HCT116 (cell line): ENCODE measurements at regions not wholly inside any gene's neighbourhood (a gene's known extent, or its start where the extent isn't known, plus 50 kb on each side); places are given as distances from the start of the nearest gene placed in this dataset.

ENCODE experiments used
- ATF3 ChIP-seq: IDR thresholded peaks from 2 replicates; pipeline ENCODE4 v1.6.1; 2012
- EZH2 ChIP-seq: fragments of 200-600 bp; sonication (generic); IDR thresholded peaks from 2 replicates; pipeline ENCODE4 v1.6.1; 2017; ENCODE audit warnings: antibody characterized with exemption, mixed run types
- JUND ChIP-seq: IDR thresholded peaks from 2 replicates; pipeline ENCODE4 v1.6.1; 2012
- POLR2A ChIP-seq: IDR thresholded peaks from 2 replicates; pipeline ENCODE4 v1.7.0; 2011; ENCODE audit warnings: borderline replicate concordance; ENCODE audit not compliant: insufficient read depth, insufficient read length; ENCODE audit errors: extremely low read depth
- POLR2AphosphoS5 ChIP-seq: IDR thresholded peaks from 2 replicates; pipeline ENCODE4 v1.6.1; 2011; ENCODE audit warnings: mild to moderate bottlenecking, low read depth, low read length, moderate library complexity
- SP1 ChIP-seq: IDR thresholded peaks from 2 replicates; pipeline ENCODE4 v1.6.1; 2012; ENCODE audit warnings: low read depth
- SRF ChIP-seq: IDR thresholded peaks from 2 replicates; pipeline ENCODE4 v1.6.1; 2012; ENCODE audit warnings: low read depth
- YY1 ChIP-seq: IDR thresholded peaks from 2 replicates; pipeline ENCODE4 v1.6.1; 2011; ENCODE audit warnings: low read length, low read depth, moderate library complexity, mild to moderate bottlenecking; ENCODE audit not compliant: insufficient replicate concordance; ENCODE audit errors: extremely low read depth
- ZNF274 ChIP-seq: fragments of 200-500 bp; sonication (Bioruptor generic); IDR thresholded peaks from 2 replicates; pipeline ENCODE4 v1.6.1; 2014; ENCODE audit warnings: mild to moderate bottlenecking, low read depth, low read length, inconsistent platforms
- TF ChIP-seq, protein P1 (sequence below), 3 experiments: fragments of 200-600 bp in 1 of 3; sonication (generic) in 1 of 3; IDR thresholded peaks in 2 of 3; conservative IDR thresholded peaks in 1 of 3; 2 replicates each; pipeline ENCODE4 v1.5.1; 2012 to 2017; ENCODE audit warnings: low read depth in 2 of 3, low read length in 2 of 3, antibody characterized with exemption in 1 of 3, borderline replicate concordance in 1 of 3, control low read depth in 1 of 3, mild to moderate bottlenecking in 1 of 3, mixed read lengths in 1 of 3, mixed run types in 1 of 3, moderate library complexity in 1 of 3; ENCODE audit not compliant: insufficient read depth in 1 of 3
- TF ChIP-seq, protein P2 (sequence below): IDR thresholded peaks from 2 replicates; pipeline ENCODE4 v1.6.1; 2012
- TF ChIP-seq, protein P3 (sequence below): IDR thresholded peaks from 2 replicates; pipeline ENCODE4 v1.6.1; 2012; ENCODE audit warnings: low read depth

DNA sequence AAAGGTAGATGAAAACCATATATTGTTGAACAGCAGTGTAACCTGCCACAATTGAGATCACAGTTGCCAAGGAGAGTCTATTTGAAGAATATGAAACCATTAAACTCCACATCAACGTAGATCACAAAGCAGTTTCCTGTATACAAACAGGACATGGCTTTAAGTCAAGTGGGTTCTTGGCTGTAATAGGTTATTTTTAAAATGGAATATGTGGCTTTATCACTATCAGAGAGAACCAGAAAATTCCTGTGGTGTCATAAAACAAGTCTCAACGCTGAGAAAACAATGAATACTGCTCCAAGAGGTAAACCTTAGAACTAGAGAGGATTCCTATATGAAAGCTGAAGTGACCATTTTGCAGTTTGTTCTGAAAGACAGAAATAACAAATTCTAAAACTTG, 999.7 kb downstream of the CDH11 start:
- TF ChIP-seq POLR2AphosphoS5 (no peak), EZH2 (no peak), ATF3 (no peak), SRF (no peak), SP1 (no peak), JUND (no peak), YY1 (no peak), POLR2A (no peak), ZNF274 (no peak)
- TF ChIP-seq, protein P1, sequence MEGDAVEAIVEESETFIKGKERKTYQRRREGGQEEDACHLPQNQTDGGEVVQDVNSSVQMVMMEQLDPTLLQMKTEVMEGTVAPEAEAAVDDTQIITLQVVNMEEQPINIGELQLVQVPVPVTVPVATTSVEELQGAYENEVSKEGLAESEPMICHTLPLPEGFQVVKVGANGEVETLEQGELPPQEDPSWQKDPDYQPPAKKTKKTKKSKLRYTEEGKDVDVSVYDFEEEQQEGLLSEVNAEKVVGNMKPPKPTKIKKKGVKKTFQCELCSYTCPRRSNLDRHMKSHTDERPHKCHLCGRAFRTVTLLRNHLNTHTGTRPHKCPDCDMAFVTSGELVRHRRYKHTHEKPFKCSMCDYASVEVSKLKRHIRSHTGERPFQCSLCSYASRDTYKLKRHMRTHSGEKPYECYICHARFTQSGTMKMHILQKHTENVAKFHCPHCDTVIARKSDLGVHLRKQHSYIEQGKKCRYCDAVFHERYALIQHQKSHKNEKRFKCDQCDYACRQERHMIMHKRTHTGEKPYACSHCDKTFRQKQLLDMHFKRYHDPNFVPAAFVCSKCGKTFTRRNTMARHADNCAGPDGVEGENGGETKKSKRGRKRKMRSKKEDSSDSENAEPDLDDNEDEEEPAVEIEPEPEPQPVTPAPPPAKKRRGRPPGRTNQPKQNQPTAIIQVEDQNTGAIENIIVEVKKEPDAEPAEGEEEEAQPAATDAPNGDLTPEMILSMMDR (IDR thresholded peaks at IDR 0.05 in 2 of 3, conservative IDR thresholded peaks at IDR 0.05 in 1 of 3; ENCODE audit: borderline replicate concordance in 1 of 3, insufficient read depth in 1 of 3, low read depth in 2 of 3, low read length in 2 of 3) = no peak
- TF ChIP-seq, protein P2, sequence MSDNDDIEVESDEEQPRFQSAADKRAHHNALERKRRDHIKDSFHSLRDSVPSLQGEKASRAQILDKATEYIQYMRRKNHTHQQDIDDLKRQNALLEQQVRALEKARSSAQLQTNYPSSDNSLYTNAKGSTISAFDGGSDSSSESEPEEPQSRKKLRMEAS = no peak
- TF ChIP-seq, protein P3, sequence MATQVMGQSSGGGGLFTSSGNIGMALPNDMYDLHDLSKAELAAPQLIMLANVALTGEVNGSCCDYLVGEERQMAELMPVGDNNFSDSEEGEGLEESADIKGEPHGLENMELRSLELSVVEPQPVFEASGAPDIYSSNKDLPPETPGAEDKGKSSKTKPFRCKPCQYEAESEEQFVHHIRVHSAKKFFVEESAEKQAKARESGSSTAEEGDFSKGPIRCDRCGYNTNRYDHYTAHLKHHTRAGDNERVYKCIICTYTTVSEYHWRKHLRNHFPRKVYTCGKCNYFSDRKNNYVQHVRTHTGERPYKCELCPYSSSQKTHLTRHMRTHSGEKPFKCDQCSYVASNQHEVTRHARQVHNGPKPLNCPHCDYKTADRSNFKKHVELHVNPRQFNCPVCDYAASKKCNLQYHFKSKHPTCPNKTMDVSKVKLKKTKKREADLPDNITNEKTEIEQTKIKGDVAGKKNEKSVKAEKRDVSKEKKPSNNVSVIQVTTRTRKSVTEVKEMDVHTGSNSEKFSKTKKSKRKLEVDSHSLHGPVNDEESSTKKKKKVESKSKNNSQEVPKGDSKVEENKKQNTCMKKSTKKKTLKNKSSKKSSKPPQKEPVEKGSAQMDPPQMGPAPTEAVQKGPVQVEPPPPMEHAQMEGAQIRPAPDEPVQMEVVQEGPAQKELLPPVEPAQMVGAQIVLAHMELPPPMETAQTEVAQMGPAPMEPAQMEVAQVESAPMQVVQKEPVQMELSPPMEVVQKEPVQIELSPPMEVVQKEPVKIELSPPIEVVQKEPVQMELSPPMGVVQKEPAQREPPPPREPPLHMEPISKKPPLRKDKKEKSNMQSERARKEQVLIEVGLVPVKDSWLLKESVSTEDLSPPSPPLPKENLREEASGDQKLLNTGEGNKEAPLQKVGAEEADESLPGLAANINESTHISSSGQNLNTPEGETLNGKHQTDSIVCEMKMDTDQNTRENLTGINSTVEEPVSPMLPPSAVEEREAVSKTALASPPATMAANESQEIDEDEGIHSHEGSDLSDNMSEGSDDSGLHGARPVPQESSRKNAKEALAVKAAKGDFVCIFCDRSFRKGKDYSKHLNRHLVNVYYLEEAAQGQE = no peak
